GM19099 (cell line): ENCODE measurements at regions not wholly inside any gene's neighbourhood (a gene's known extent, or its start where the extent isn't known, plus 50 kb on each side); places are given as distances from the start of the nearest gene placed in this dataset.

Experiments
- POLR2A ChIP-seq: IDR thresholded peaks from 3 replicates; pipeline ENCODE4 v1.6.1; 2011; ENCODE audit warnings: low read depth; ENCODE audit not compliant: insufficient read length; ENCODE audit errors: extremely low read depth

DNA sequence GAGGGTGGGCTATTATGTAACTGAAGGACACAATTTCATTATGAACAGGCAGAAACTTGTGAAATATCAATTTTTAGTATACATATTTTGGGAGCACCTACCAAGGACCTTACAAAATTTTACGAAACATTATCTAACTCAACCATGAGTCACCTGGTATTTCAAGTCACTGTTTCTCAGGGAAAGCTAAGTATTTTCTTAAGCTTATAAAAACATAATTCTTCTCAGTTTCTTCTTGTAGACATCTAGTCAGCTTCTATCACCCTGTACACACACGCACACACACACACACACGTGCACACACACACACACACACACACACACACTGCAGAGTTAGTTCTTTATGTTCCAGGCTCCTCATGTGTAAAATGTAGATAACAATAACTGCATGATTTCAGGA is 658.3 kb downstream of the TUSC7 start:
- no peak for TF ChIP-seq POLR2A

DNA sequence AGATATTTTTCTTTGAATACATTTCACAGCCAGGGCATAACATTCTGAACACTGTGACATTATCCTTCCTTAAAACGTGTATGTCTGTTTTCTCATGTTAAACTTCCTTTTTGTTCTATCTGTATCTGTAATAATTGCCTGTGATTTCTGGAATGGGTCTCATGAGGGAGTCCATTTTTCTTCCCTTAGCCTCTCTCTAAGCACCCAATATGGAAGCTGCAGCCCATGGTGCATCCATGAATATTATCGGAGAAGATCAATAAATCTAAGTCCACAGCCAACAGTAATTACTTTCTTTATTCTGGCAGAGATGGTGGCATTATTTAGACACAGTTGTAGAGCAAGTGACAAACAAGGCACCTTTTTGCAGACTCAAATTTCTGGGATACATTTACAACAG is 671.1 kb downstream of the TUSC7 start:
- no peak for TF ChIP-seq POLR2A

DNA sequence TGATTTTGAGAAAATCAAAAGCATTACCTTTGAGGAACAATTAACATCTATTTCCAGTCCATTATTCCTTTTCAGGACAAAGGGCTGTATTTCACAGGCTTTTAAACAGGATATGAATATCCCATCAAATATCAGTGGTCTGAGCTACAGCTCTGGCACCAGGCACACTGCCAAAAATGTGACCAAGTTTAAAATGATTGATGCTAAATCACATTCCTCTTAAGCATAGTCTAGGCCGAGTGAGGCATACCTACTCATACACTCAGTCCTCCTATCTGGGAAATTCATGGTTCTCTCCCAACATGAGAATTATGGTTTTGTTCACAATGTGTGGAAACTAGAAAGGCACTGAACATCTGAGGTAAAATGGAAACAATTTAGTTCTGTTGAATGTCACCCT is 683.5 kb downstream of the TUSC7 start:
- TF ChIP-seq POLR2A = no peak

GRCh38 chr3:117398141-117398899 is 688.7 kb downstream of the TUSC7 start:
- no peak for TF ChIP-seq POLR2A

DNA sequence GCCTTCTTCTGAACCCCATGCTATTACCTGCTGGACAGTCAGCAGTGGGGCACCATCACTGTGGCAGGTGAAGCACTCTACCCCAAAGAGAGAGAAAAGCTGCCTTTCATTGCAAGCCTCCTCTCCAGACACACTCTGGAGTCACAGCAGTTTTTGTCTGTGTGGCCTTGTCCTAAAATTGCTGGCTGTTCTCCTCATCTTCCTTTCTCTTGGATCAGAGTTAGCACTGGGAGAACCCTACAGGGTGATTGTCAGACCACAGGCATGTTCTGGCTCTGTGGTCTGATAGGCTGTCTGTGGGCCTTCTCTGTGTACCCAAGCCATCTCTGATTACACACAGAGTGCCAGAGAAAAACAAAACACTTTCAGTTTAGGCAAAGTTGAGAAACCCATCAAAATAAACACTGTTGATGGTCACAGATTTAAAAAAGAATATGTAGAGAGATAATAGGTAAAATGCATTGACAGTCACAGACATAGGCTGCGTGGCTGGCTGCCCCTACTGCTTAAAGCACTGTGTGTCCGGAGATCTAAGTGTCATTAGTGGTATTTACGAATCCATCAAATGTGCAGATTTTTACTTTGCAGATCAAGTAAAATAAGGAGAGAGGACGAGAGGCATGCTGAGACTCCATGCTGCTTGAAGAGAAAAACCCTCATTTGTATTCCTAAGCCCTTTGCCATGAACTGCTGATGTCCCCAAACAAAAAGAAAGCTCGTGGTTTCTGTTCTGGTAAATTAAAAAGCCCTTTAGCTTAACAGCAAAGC is 689.9 kb downstream of the TUSC7 start:
- no peak for TF ChIP-seq POLR2A

DNA sequence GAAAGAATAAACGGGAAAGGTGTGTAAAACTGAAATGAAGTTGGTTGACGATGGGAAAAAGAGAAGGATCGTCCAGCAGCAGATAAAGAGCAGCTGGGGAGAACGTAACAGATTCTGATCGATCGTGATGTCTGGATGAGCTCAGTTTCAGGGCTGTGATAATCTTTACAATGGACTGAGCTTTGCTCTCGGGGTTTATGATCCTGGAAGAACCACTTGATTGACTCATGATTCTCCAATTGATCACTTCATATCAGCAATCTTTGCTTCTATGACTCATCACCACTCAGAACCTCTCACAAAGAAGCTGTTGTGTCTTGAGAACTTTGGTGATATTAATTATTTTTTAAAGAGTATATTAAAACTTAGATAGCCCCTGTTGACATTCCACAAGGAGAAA is 690.7 kb downstream of the TUSC7 start:
- no peak for TF ChIP-seq POLR2A

- TF ChIP-seq POLR2A = no peak
Observed at GRCh38 chr3:117404141-117404540, 694.6 kb downstream of the TUSC7 start.

DNA sequence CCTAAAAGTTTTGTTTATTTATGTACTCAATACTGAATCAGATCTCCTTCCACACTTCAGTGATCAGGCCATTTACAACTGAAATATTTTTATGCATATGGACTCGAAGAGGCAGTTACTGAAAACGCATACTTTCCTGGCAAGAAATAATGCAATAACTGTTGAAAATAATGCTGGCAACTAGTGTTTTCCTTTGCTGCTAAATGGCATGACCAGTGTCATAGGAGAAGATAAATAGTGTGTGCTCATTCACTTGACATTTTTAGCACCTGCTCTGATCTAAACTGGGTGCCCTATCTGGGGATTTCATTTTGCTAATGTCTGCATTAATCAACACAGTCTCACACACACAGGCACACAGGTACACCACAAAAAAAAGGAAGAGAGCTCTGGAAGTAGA is 695.2 kb downstream of the TUSC7 start:
- no peak for TF ChIP-seq POLR2A

GRCh38 chr3:117405359-117405758 is 695.8 kb downstream of the TUSC7 start:
- TF ChIP-seq POLR2A = no peak

- no peak for TF ChIP-seq POLR2A
Observed at GRCh38 chr3:117407317-117407716, 697.7 kb downstream of the TUSC7 start.

- no peak for TF ChIP-seq POLR2A
Observed at GRCh38 chr3:117408811-117409210, 699.2 kb downstream of the TUSC7 start.

GRCh38 chr3:117409256-117409655 is 699.7 kb downstream of the TUSC7 start:
- no peak for TF ChIP-seq POLR2A

- TF ChIP-seq POLR2A = no peak
Observed at GRCh38 chr3:117409701-117410459, 700.3 kb downstream of the TUSC7 start.

- no peak for TF ChIP-seq POLR2A
Observed at GRCh38 chr3:117411971-117412370, 702.4 kb downstream of the TUSC7 start.

DNA sequence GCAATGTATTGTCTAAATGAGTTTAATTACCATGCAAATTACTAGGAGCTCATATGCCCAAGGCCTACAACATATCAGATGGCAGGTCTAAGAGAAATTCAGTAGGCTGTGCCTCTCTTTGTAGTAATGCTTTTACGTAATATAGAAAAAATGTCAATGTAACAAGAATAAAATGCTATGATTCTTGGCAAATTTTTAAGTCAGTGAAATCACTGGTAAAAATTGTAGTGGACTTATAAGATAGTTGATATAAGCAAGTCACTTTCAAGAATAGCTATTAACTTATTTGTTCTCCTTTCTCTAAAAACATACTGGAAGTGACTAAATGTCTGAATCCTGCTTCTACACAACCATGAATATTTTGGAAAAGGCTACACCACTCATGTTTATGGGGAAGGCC is 707.8 kb downstream of the TUSC7 start:
- no peak for TF ChIP-seq POLR2A
